NCI-H2107 treated with DMSO at 0.1 percent for 48 hours (cell line): ENCODE measurements at regions not wholly inside any gene's neighbourhood (a gene's known extent, or its start where the extent isn't known, plus 50 kb on each side); places are given as distances from the start of the nearest gene placed in this dataset.
"Not testable (repeated sequence)": the region's sequence is repeated elsewhere in the genome, so short reads cannot be mapped to it uniquely, and the experiment has no call there.

Experiments
- DNase-seq: peaks from one replicate; lab custom pipeline; 2025; ENCODE audit not compliant: unreplicated experiment; lab: John Stamatoyannopoulos, UW

- no peak for DNase-seq
These were observed 737.4 kb upstream of the SALL3 start for GRCh38 chr18:78242254-78242643.

- DNase-seq = no peak
These were observed 736.8 kb upstream of the SALL3 start for GRCh38 chr18:78242806-78243205.

- DNase-seq = no peak
These were observed 734.8 kb upstream of the SALL3 start for GRCh38 chr18:78244779-78245178.

GRCh38 chr18:78245451-78245850 is 734.2 kb upstream of the SALL3 start:
- no peak for DNase-seq

GRCh38 chr18:78246050-78246449 is 733.6 kb upstream of the SALL3 start:
- no peak for DNase-seq

GRCh38 chr18:78246588-78246987 is 733.0 kb upstream of the SALL3 start:
- no peak for DNase-seq

- DNase-seq = no peak
These were observed 731.9 kb upstream of the SALL3 start for GRCh38 chr18:78247615-78248289.

GRCh38 chr18:78255013-78255412 is 724.6 kb upstream of the SALL3 start:
- DNase-seq = no peak

- no peak for DNase-seq
These were observed 711.2 kb upstream of the SALL3 start for GRCh38 chr18:78268226-78268988.

GRCh38 chr18:78271790-78272189 is 707.8 kb upstream of the SALL3 start:
- DNase-seq = no peak

GRCh38 chr18:78273876-78274275 is 705.7 kb upstream of the SALL3 start:
- no peak for DNase-seq

- not testable (repeated sequence) for DNase-seq
These were observed 696.2 kb upstream of the SALL3 start for GRCh38 chr18:78283425-78283824.

GRCh38 chr18:78292618-78293380 is 686.8 kb upstream of the SALL3 start:
- no peak for DNase-seq

- DNase-seq = no peak
These were observed 686.1 kb upstream of the SALL3 start for GRCh38 chr18:78293540-78293939.

GRCh38 chr18:78293940-78294541 is 685.6 kb upstream of the SALL3 start:
- DNase-seq = no peak

- DNase-seq = no peak
These were observed 684.4 kb upstream of the SALL3 start for GRCh38 chr18:78295262-78295661.

GRCh38 chr18:78296166-78296565 is 683.5 kb upstream of the SALL3 start:
- DNase-seq = no peak

- no peak for DNase-seq
These were observed 682.6 kb upstream of the SALL3 start for GRCh38 chr18:78297048-78297447.

- no peak for DNase-seq
These were observed 676.0 kb upstream of the SALL3 start for GRCh38 chr18:78303519-78304191.

GRCh38 chr18:78304192-78305164 is 675.1 kb upstream of the SALL3 start:
- DNase-seq = no peak
